HG03457 (cell line): ENCODE measurements at regions not wholly inside any gene's neighbourhood (a gene's known extent, or its start where the extent isn't known, plus 50 kb on each side); places are given as distances from the start of the nearest gene placed in this dataset.

ENCODE experiments used
- ATAC-seq: cut with Tn5 transposase; IDR thresholded peaks from one replicate; pipeline ENCODE4 v1.9.1; 2021; ENCODE audit warnings: moderate number of reproducible peaks; ENCODE audit not compliant: unreplicated experiment

GRCh38 chr15:58294681-58295254, 137.0 kb upstream of the LIPC start:
- no peak for ATAC-seq

- no peak for ATAC-seq
These were observed 136.1 kb upstream of the LIPC start for GRCh38 chr15:58295637-58296215.

GRCh38 chr15:58296276-58296675, 135.5 kb upstream of the LIPC start:
- no peak for ATAC-seq

- ATAC-seq = no peak
These were observed 134.2 kb upstream of the LIPC start for GRCh38 chr15:58297639-58298038.

- no peak for ATAC-seq
These were observed 132.6 kb upstream of the LIPC start for GRCh38 chr15:58298879-58299850.

- ATAC-seq = no peak
These were observed 129.0 kb upstream of the LIPC start for GRCh38 chr15:58302832-58303231.

GRCh38 chr15:58303236-58303635, 128.6 kb upstream of the LIPC start:
- no peak for ATAC-seq

- no peak for ATAC-seq
These were observed 125.0 kb upstream of the LIPC start for GRCh38 chr15:58306591-58307312.

GRCh38 chr15:58307313-58307961, 124.4 kb upstream of the LIPC start:
- ATAC-seq = no peak

GRCh38 chr15:58308742-58309355, 122.9 kb upstream of the LIPC start:
- ATAC-seq = no peak

GRCh38 chr15:58309963-58310928, 121.5 kb upstream of the LIPC start:
- no peak for ATAC-seq

GRCh38 chr15:58311556-58311955, 120.2 kb upstream of the LIPC start:
- ATAC-seq = no peak

GRCh38 chr15:58312031-58312430, 119.8 kb upstream of the LIPC start:
- ATAC-seq = no peak

GRCh38 chr15:58313304-58313703, 118.5 kb upstream of the LIPC start:
- ATAC-seq = no peak

GRCh38 chr15:58313810-58314592, 117.8 kb upstream of the LIPC start:
- no peak for ATAC-seq

- ATAC-seq = no peak
These were observed 117.1 kb upstream of the LIPC start for GRCh38 chr15:58314593-58315216.

GRCh38 chr15:58318517-58318916, 113.3 kb upstream of the LIPC start:
- ATAC-seq = no peak

GRCh38 chr15:58321034-58321433, 110.8 kb upstream of the LIPC start:
- no peak for ATAC-seq
